Heart left ventricle (tissue), 13 donors: ENCODE measurements at regions not wholly inside any gene's neighbourhood (a gene's known extent, or its start where the extent isn't known, plus 50 kb on each side); places are given as distances from the start of the nearest gene placed in this dataset.

Experiments
- POLR2A ChIP-seq, 2 donors: fragments of 450-650 bp; IDR thresholded peaks; one replicate each; pipeline ENCODE4 v1.6.1; 2017; ENCODE audit warnings: antibody characterized with exemption in 2 of 2, mild to moderate bottlenecking in 2 of 2, moderate library complexity in 2 of 2
- TF ChIP-seq, protein P1 (sequence below), 12 donors: fragments of 200-600 bp; sonication (generic) in 4 of 12; IDR thresholded peaks; one replicate each; pipeline versions ENCODE4 v1.5.0 to v1.8.0; 2018 to 2022; ENCODE audit warnings: antibody characterized with exemption in 12 of 12, mild to moderate bottlenecking in 5 of 12
- donor health status: ischemic (EF 13 %, LVEDD 7.1; RV severe dilation, severe dysfunction).
- donor health status: DM: no; HTN: yes; CAD: no.
- donor health status: DM: no; HTN: no; CAD: no.
- donor health status: ischemic (EF 25% LVEDD 6.9; RV normal size, moderate dysfunction).
- donor health status: ischemic (EF 25% LVEDD 5.7; RV mildly dilated, moderate dysfunction).
- donor health status: ischemic (EF 35%, LVEDD 5.7; RV mildly dilated, moderate dysfunction).
- donor health status: nonischemic (EF 11% LVEDD 7.7; RV severe dilation, severe dysfunction).
- donor health status: DM: yes; HTN: yes; CAD: no.
- donor health status: PGD.
- donor health status: ischemic (EF 29% LVEDD 5.4; RV normal size, mild dysfunction).
- donor health status: nonischemic (EF 23%, LVEDD 6.1; RV moderate dilation, normal function).

DNA sequence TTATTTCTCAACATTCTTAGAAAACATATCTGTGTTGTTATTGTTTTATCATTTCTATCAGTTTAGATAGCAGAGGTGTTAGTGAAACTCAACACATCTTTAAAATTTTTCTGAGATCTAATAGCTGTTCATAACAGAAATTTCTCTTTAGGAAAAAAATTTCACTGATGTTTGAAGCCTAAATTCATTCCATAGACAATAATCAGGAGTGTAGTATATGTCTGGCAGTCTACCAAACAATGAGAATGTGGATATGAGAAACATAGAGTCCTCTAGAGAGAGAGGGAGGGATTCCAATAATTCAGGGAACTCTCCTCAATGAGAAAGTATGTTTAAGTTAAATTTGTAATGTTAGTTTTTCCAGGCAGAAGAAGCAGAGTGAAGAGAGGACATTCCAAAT lies 118.2 kb upstream of the EDNRB start:
- no peak for TF ChIP-seq POLR2A (IDR thresholded peaks at IDR 0.05)
- TF ChIP-seq, protein P1, sequence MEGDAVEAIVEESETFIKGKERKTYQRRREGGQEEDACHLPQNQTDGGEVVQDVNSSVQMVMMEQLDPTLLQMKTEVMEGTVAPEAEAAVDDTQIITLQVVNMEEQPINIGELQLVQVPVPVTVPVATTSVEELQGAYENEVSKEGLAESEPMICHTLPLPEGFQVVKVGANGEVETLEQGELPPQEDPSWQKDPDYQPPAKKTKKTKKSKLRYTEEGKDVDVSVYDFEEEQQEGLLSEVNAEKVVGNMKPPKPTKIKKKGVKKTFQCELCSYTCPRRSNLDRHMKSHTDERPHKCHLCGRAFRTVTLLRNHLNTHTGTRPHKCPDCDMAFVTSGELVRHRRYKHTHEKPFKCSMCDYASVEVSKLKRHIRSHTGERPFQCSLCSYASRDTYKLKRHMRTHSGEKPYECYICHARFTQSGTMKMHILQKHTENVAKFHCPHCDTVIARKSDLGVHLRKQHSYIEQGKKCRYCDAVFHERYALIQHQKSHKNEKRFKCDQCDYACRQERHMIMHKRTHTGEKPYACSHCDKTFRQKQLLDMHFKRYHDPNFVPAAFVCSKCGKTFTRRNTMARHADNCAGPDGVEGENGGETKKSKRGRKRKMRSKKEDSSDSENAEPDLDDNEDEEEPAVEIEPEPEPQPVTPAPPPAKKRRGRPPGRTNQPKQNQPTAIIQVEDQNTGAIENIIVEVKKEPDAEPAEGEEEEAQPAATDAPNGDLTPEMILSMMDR (IDR thresholded peaks at IDR 0.05), result no peak
